ENCODE measurements at regions not wholly inside any gene's neighbourhood (a gene's known extent, or its start where the extent isn't known, plus 50 kb on each side); places are given as distances from the start of the nearest gene placed in this dataset.

DNA sequence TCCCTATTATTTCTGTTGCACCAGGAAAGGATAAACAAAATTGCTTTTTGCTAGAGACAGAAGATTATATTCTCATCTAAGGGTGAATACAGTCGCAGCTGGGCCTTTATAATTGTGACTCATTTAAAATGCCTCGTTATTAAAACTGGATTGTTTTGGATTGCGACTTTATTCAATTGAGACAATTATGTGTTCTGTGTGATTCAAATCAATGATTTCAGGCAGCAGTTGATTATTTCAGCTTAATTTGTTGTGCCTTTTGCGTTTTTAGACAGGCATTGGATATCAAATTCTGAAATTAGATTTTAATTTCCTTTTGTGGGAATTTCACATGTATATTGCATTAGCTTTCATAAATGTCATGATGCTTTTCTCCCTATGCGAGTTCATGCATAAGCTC lies 778.1 kb upstream of the SOX11 start:
- ATAC-seq: no peak
- BruUV-seq (replicated peaks): no TSS peak

More for the DNA sequence above, 778.1 kb upstream of the SOX11 start:
- Histone ChIP-seq H3K9ac (ENCODE audit: control insufficient read depth, insufficient read depth, low read length) (no peak overlapping the region), H3K36me3 (ENCODE audit: control insufficient read depth in 2 of 2, insufficient read depth in 2 of 2, low read length in 1 of 2) (no peaks in the 10 kb centered on the region), H3K27ac (ENCODE audit: control insufficient read depth, insufficient read depth) (no peak overlapping the region), H4K20me1 (ENCODE audit: control insufficient read depth, insufficient read depth) (no peaks in the 10 kb centered on the region), H3K4me3 (no peak overlapping the region), H3K4me2 (ENCODE audit: control insufficient read depth, insufficient read depth) (no peak overlapping the region), H3K9me3 (replicated peaks; ENCODE audit: control insufficient read depth, insufficient read depth, low read length) (no peaks in the 10 kb centered on the region), H3K79me2 (ENCODE audit: control insufficient read depth, insufficient read depth, low read length) (no peaks in the 10 kb centered on the region), H3K4me1 (ENCODE audit: control insufficient read depth, insufficient read depth, low read length) (no peaks in the 10 kb centered on the region), H2AFZ (ENCODE audit: control insufficient read depth, low read depth, low read length) (no peak overlapping the region), H3K27me3 (replicated peaks in 1 of 2; ENCODE audit: control insufficient read depth in 2 of 2, insufficient read depth in 2 of 2, low read length in 1 of 2) (no peaks in the 10 kb centered on the region)
- no peak for DNase-seq (ENCODE audit: low read depth, low spot score)
- intact Hi-C loops (cut with micrococcal nuclease; ENCODE audit: unreplicated experiment) (no loop called here), in situ Hi-C loops (cut with MboI) (no loop called here)
- ChIA-PET CTCF (no interaction called here), POLR2A (no interaction called here), RAD21 (ENCODE audit: unreplicated experiment) (no interaction called here), SMC1A (ENCODE audit: uncharacterized antibody, unreplicated experiment) (no interaction called here)
- no peak for FAIRE-seq
- TF ChIP-seq HDGF (IDR thresholded peaks at IDR 0.05): no peak
- no peak for TF ChIP-seq JUND (IDR thresholded peaks at IDR 0.05; ENCODE audit: low read depth, low read length)
- TF ChIP-seq NR2C1 (IDR thresholded peaks at IDR 0.05): no peak
- TF ChIP-seq FOXM1 (IDR thresholded peaks at IDR 0.05; ENCODE audit: low read depth, low read length): no peak
- no peak for TF ChIP-seq CEBPZ (IDR thresholded peaks at IDR 0.05; ENCODE audit: low read depth, low read length)
- no peak for TF ChIP-seq PRDM15 (CRISPR knock-in tag; IDR thresholded peaks at IDR 0.05)
- no peak for TF ChIP-seq ATF7 (IDR thresholded peaks at IDR 0.05; ENCODE audit: low read depth)
- no peak for TF ChIP-seq RFX5 (IDR thresholded peaks at IDR 0.05; ENCODE audit: low read depth, low read length)
- TF ChIP-seq EZH2 (IDR thresholded peaks at IDR 0.05; ENCODE audit: borderline replicate concordance, control insufficient read depth, low read depth, low read length): no peak
- no peak for TF ChIP-seq MXI1 (IDR thresholded peaks at IDR 0.05; ENCODE audit: low read depth, low read length)
- TF ChIP-seq NFYA (IDR thresholded peaks at IDR 0.05; ENCODE audit: borderline replicate concordance, low read depth, low read length): no peak
- no peak for TF ChIP-seq ZSCAN29 (IDR thresholded peaks at IDR 0.05)
- no peak for TF ChIP-seq ZNF217 (IDR thresholded peaks at IDR 0.05)
- TF ChIP-seq, protein P1, sequence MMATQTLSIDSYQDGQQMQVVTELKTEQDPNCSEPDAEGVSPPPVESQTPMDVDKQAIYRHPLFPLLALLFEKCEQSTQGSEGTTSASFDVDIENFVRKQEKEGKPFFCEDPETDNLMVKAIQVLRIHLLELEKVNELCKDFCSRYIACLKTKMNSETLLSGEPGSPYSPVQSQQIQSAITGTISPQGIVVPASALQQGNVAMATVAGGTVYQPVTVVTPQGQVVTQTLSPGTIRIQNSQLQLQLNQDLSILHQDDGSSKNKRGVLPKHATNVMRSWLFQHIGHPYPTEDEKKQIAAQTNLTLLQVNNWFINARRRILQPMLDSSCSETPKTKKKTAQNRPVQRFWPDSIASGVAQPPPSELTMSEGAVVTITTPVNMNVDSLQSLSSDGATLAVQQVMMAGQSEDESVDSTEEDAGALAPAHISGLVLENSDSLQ (IDR thresholded peaks at IDR 0.05): no peak
- 16% methylated on average over 5 of the region's 5 CpGs for WGBS (ENCODE audit: insufficient coverage, insufficient replicate concordance, low lambda C conversion rate, missing lambda C conversion rate)

All from GM12878 (cell line).